GM10248 (cell line): ENCODE measurements at regions not wholly inside any gene's neighbourhood (a gene's known extent, or its start where the extent isn't known, plus 50 kb on each side); places are given as distances from the start of the nearest gene placed in this dataset.

Experiments
- CTCF ChIA-PET: fragments of 300-600 bp; sonication (Branson Sonifier 250); formaldehyde crosslinking; extraction: SDS; loops from one replicate; lab custom pipeline; 2021; ENCODE audit warnings: antibody characterized with exemption; lab: Yijun Ruan, JAX
- POLR2A ChIA-PET: fragments of 350-650 bp; sonication (Branson Sonifier 250); formaldehyde crosslinking; extraction: SDS; loops from one replicate; lab custom pipeline; 2020; ENCODE audit warnings: antibody characterized with exemption; lab: Yijun Ruan, JAX
- DNase-seq: peaks from one replicate; pipeline ENCODE4 v3.0.0; 2012; ENCODE audit errors: extremely low spot score
- CTCF ChIP-seq: IDR thresholded peaks from 2 replicates; pipeline ENCODE4 v1.5.1; 2012; ENCODE audit warnings: mild to moderate bottlenecking, low read depth; ENCODE audit errors: extremely low read depth, missing control alignments, control extremely low read depth

- ChIA-PET POLR2A (no interaction called here), CTCF (no interaction called here)
- DNase-seq = no peak
- TF ChIP-seq CTCF = no peak
Measured at GRCh38 chr10:36519909-36520308, 605.5 kb upstream of the ANKRD30A start.

- DNase-seq = no peak
- no peak for TF ChIP-seq CTCF
- ChIA-PET CTCF (no interaction called here), POLR2A (no interaction called here)
Measured at GRCh38 chr10:36516281-36516680, 609.1 kb upstream of the ANKRD30A start.

- CTCF ChIA-PET = no interaction called here
Measured at GRCh38 chr10:36515319-36515718, 610.1 kb upstream of the ANKRD30A start.

GRCh38 chr10:36507715-36508114 lies 617.7 kb upstream of the ANKRD30A start:
- DNase-seq = no peak
- TF ChIP-seq CTCF = no peak
- CTCF ChIA-PET = no interaction called here
- POLR2A ChIA-PET = no interaction called here

More at GRCh38 chr10:36515319-36515718, 610.1 kb upstream of the ANKRD30A start:
- DNase-seq = no peak
- no peak for TF ChIP-seq CTCF
- POLR2A ChIA-PET = no interaction called here

- ChIA-PET CTCF (no interaction called here), POLR2A (no interaction called here)
- no peak for TF ChIP-seq CTCF
- DNase-seq = no peak
Measured at GRCh38 chr10:36506697-36507496, 618.5 kb upstream of the ANKRD30A start.

GRCh38 chr10:36506261-36506660 lies 619.1 kb upstream of the ANKRD30A start:
- ChIA-PET POLR2A (no interaction called here), CTCF (no interaction called here)
- no peak for DNase-seq
- no peak for TF ChIP-seq CTCF
